ENCODE measurements at regions not wholly inside any gene's neighbourhood (a gene's known extent, or its start where the extent isn't known, plus 50 kb on each side); places are given as distances from the start of the nearest gene placed in this dataset.

GRCh38 chr5:29099585-29099984 is 2061.2 kb upstream of the CDH9 start:
- TF ChIP-seq CTCF (IDR thresholded peaks at IDR 0.05; ENCODE audit: control extremely low read depth in 1 of 3, insufficient read depth in 1 of 3, low read depth in 1 of 3, low read length in 3 of 3) = no peak
- no peak for TF ChIP-seq POLR2A (IDR thresholded peaks at IDR 0.05; ENCODE audit: control extremely low read depth in 1 of 2, low read depth in 2 of 2, low read length in 2 of 2)
- TF ChIP-seq KDM5A (IDR thresholded peaks at IDR 0.05; ENCODE audit: low read length) = no peak
- TF ChIP-seq EP300 (IDR thresholded peaks at IDR 0.05; ENCODE audit: borderline replicate concordance in 1 of 2, low read depth in 2 of 2, low read length in 2 of 2) = no peak
- no peak for TF ChIP-seq POLR2AphosphoS5 (IDR thresholded peaks at IDR 0.05; ENCODE audit: low read depth, low read length)
- TF ChIP-seq JUN (IDR thresholded peaks at IDR 0.05; ENCODE audit: low read depth, low read length) = no peak
- no peak for TF ChIP-seq EZH2 (IDR thresholded peaks at IDR 0.05; ENCODE audit: low read depth, low read length, severe bottlenecking)
- no peak for TF ChIP-seq ASH2L (IDR thresholded peaks at IDR 0.05; ENCODE audit: low read length)
- TF ChIP-seq RAD21 (IDR thresholded peaks at IDR 0.05 in 1 of 2, conservative IDR thresholded peaks at IDR 0.05 in 1 of 2; ENCODE audit: low read depth in 2 of 2, low read length in 2 of 2) = no peak
- TF ChIP-seq FOSL1 (IDR thresholded peaks at IDR 0.05; ENCODE audit: insufficient read depth, low read depth, low read length) = no peak

All from H1 (cell line).